ENCODE measurements at regions not wholly inside any gene's neighbourhood (a gene's known extent, or its start where the extent isn't known, plus 50 kb on each side); places are given as distances from the start of the nearest gene placed in this dataset.
A peak's percentile ranks its signal among the peaks of the same experiment; 100 is the strongest.

DNA sequence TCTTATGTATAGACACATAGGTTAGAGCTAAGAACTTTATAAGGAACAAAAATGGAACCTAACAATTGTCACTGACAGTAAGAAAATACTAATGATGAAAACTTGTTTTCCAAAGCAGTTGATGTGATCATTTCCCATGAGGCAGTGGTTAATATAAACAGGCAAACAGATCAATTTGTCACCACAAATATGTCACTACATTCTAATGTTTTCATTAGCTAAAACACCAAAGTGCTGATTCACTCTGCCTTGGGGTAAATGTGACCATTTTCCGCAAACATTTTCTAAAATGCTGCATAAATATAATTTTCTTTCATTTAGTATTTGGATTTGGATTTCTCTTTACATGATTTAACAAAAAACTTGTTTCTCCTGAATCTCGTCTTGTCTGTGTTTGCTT lies 408.9 kb upstream of the CTSO start:
- H3K9ac ChIP-seq (ENCODE audit: low read length), result no peak overlapping the region
- peaks cover 0 to 6% of the 10 kb centered on the region in 2 experiments; a peak in 3 of 4 replicates for H3K4me1 ChIP-seq (ENCODE audit: control insufficient read depth in 1 of 2, insufficient read depth in 2 of 2, low read length in 2 of 2)
- H3K4me3 ChIP-seq (replicated peaks in 1 of 2; ENCODE audit: low read depth in 1 of 2, low read length in 2 of 2), result no peak overlapping the region
- no peaks in the 10 kb centered on the region for H3K79me2 ChIP-seq (ENCODE audit: insufficient read depth, low read length)
- H4K20me1 ChIP-seq (ENCODE audit: insufficient read depth), result no peaks in the 10 kb centered on the region
- TF ChIP-seq JUND (IDR thresholded peaks at IDR 0.05) (no peak), EZH2 (IDR thresholded peaks at IDR 0.05) (no peak), POLR2AphosphoS5 (IDR thresholded peaks at IDR 0.05; ENCODE audit: low read depth, low read length) (no peak), SP1 (IDR thresholded peaks at IDR 0.05; ENCODE audit: low read depth) (no peak), SIN3A (IDR thresholded peaks at IDR 0.05; ENCODE audit: low read depth) (no peak), RAD21 (IDR thresholded peaks at IDR 0.05; ENCODE audit: low read depth) (no peak), SRF (IDR thresholded peaks at IDR 0.05; ENCODE audit: low read depth) (no peak), POLR2A (IDR thresholded peaks at IDR 0.05; ENCODE audit: borderline replicate concordance, extremely low read depth, insufficient read depth, insufficient read length) (no peak), TCF7L2 (IDR thresholded peaks at IDR 0.05; ENCODE audit: borderline replicate concordance, extremely low read depth, insufficient read depth, insufficient read length) (no peak), FOSL1 (IDR thresholded peaks at IDR 0.05; ENCODE audit: low read depth) (no peak), ZNF274 (IDR thresholded peaks at IDR 0.05; ENCODE audit: low read depth, low read length) (no peak)
- TF ChIP-seq, protein P1, sequence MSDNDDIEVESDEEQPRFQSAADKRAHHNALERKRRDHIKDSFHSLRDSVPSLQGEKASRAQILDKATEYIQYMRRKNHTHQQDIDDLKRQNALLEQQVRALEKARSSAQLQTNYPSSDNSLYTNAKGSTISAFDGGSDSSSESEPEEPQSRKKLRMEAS (IDR thresholded peaks at IDR 0.05), result no peak
- TF ChIP-seq, protein P2, sequence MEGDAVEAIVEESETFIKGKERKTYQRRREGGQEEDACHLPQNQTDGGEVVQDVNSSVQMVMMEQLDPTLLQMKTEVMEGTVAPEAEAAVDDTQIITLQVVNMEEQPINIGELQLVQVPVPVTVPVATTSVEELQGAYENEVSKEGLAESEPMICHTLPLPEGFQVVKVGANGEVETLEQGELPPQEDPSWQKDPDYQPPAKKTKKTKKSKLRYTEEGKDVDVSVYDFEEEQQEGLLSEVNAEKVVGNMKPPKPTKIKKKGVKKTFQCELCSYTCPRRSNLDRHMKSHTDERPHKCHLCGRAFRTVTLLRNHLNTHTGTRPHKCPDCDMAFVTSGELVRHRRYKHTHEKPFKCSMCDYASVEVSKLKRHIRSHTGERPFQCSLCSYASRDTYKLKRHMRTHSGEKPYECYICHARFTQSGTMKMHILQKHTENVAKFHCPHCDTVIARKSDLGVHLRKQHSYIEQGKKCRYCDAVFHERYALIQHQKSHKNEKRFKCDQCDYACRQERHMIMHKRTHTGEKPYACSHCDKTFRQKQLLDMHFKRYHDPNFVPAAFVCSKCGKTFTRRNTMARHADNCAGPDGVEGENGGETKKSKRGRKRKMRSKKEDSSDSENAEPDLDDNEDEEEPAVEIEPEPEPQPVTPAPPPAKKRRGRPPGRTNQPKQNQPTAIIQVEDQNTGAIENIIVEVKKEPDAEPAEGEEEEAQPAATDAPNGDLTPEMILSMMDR (IDR thresholded peaks at IDR 0.05 in 2 of 3, conservative IDR thresholded peaks at IDR 0.05 in 1 of 3; ENCODE audit: borderline replicate concordance in 1 of 3, insufficient read depth in 1 of 3, low read depth in 2 of 3, low read length in 2 of 3), result no peak
- TF ChIP-seq, protein P3, sequence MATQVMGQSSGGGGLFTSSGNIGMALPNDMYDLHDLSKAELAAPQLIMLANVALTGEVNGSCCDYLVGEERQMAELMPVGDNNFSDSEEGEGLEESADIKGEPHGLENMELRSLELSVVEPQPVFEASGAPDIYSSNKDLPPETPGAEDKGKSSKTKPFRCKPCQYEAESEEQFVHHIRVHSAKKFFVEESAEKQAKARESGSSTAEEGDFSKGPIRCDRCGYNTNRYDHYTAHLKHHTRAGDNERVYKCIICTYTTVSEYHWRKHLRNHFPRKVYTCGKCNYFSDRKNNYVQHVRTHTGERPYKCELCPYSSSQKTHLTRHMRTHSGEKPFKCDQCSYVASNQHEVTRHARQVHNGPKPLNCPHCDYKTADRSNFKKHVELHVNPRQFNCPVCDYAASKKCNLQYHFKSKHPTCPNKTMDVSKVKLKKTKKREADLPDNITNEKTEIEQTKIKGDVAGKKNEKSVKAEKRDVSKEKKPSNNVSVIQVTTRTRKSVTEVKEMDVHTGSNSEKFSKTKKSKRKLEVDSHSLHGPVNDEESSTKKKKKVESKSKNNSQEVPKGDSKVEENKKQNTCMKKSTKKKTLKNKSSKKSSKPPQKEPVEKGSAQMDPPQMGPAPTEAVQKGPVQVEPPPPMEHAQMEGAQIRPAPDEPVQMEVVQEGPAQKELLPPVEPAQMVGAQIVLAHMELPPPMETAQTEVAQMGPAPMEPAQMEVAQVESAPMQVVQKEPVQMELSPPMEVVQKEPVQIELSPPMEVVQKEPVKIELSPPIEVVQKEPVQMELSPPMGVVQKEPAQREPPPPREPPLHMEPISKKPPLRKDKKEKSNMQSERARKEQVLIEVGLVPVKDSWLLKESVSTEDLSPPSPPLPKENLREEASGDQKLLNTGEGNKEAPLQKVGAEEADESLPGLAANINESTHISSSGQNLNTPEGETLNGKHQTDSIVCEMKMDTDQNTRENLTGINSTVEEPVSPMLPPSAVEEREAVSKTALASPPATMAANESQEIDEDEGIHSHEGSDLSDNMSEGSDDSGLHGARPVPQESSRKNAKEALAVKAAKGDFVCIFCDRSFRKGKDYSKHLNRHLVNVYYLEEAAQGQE (IDR thresholded peaks at IDR 0.05; ENCODE audit: low read depth), result no peak
- TF ChIP-seq, protein P4, sequence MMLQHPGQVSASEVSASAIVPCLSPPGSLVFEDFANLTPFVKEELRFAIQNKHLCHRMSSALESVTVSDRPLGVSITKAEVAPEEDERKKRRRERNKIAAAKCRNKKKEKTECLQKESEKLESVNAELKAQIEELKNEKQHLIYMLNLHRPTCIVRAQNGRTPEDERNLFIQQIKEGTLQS (IDR thresholded peaks at IDR 0.05), result no peak
- ATAC-seq (no peak), DNase-seq (ENCODE audit: low read depth, low spot score) (no peak)
- no peaks in the 10 kb centered on the region for H3K9me2 ChIP-seq (ENCODE audit: insufficient read depth)
- intact Hi-C loops (cut with micrococcal nuclease), result no loop called here
- H3K27ac ChIP-seq (ENCODE audit: low read depth, low read length), result no peak overlapping the region
- no TSS peak for BruUV-seq (replicated peaks)
- H3K27me3 ChIP-seq (ENCODE audit: insufficient read depth, low read length), result no peaks in the 10 kb centered on the region
- H3K9me3 ChIP-seq (ENCODE audit: control insufficient read depth in 1 of 2, insufficient read depth in 1 of 2, low read depth in 1 of 2, low read length in 2 of 2), result no peaks in the 10 kb centered on the region
- CTCF ChIA-PET, result no interaction called here
- no peak overlapping the region for H3K4me2 ChIP-seq (ENCODE audit: low read length)
- POLR2A ChIA-PET, result no interaction called here
- peak overlapping the region; percentile 68 for H2AFZ ChIP-seq (ENCODE audit: low read depth, low read length, poor library complexity, severe bottlenecking)
- H3K36me3 ChIP-seq (ENCODE audit: control insufficient read depth in 1 of 2, insufficient read depth in 2 of 2, low read length in 2 of 2), result no peaks in the 10 kb centered on the region
- RAD21 ChIA-PET (ENCODE audit: low non-redundant PET in 1 of 2, low total read pairs in 2 of 2, uncharacterized antibody in 2 of 2, unreplicated experiment in 2 of 2), result no interaction called here

All from HCT116 (cell line).